Astrocyte (in vitro differentiated cells and primary cell): ENCODE measurements at regions not wholly inside any gene's neighbourhood (a gene's known extent, or its start where the extent isn't known, plus 50 kb on each side); places are given as distances from the start of the nearest gene placed in this dataset.

Source experiments
- DNase-seq: peaks from one replicate; pipeline ENCODE4 v3.0.0-alpha.2; 2010; ENCODE audit warnings: low read depth
- FAIRE-seq: peaks from 2 replicates; lab custom pipeline; 2011; peaks lifted over from hg19 to GRCh38; lab: Jason Lieb, UNC
- H2AFZ ChIP-seq: 2 replicates; pipeline ENCODE4 v1.6.0; 2012; ENCODE audit warnings: low read depth, low read length, inconsistent platforms
- H3K27ac ChIP-seq: 2 replicates; pipeline ENCODE4 v1.5.1; 2011; ENCODE audit warnings: low read depth, low read length, inconsistent platforms
- H3K27me3 ChIP-seq: 2 replicates; pipeline ENCODE4 v1.6.0; 2011; ENCODE audit warnings: low read length, inconsistent platforms; ENCODE audit not compliant: insufficient read depth
- H3K36me3 ChIP-seq: 2 replicates; pipeline ENCODE4 v1.5.1; 2011; ENCODE audit warnings: low read length, inconsistent platforms; ENCODE audit not compliant: insufficient read depth
- H3K4me1 ChIP-seq: 2 replicates; pipeline ENCODE4 v1.5.1; 2011; ENCODE audit warnings: low read length, inconsistent platforms; ENCODE audit not compliant: insufficient read depth
- H3K4me2 ChIP-seq: 2 replicates; pipeline ENCODE4 v1.6.0; 2012; ENCODE audit warnings: low read length, inconsistent platforms
- H3K4me3 ChIP-seq: 2 replicates; pipeline ENCODE4 v1.5.1; 2011; ENCODE audit warnings: low read depth, mild to moderate bottlenecking, low read length, inconsistent platforms; ENCODE audit not compliant: insufficient read depth
- H3K79me2 ChIP-seq: 2 replicates; pipeline ENCODE4 v1.6.0; 2012; ENCODE audit warnings: mild to moderate bottlenecking, low read length, inconsistent platforms; ENCODE audit not compliant: insufficient read depth
- H3K9ac ChIP-seq: 2 replicates; pipeline ENCODE4 v1.6.0; 2012; ENCODE audit warnings: mild to moderate bottlenecking, low read length, inconsistent platforms
- H3K9me3 ChIP-seq: 2 replicates; pipeline ENCODE4 v1.5.1; 2012; ENCODE audit warnings: low read depth, mild to moderate bottlenecking, low read length, inconsistent platforms; ENCODE audit not compliant: insufficient read depth
- H4K20me1 ChIP-seq: 2 replicates; pipeline ENCODE4 v1.6.0; 2012; ENCODE audit warnings: low read length, inconsistent platforms; ENCODE audit not compliant: insufficient read depth
- H3K27ac Mint-ChIP-seq: one replicate; pipeline ENCODE4 v1.8.0; 2021; ENCODE audit warnings: mild to moderate bottlenecking, mixed read lengths; ENCODE audit not compliant: unreplicated experiment
- H3K27me3 Mint-ChIP-seq: one replicate; pipeline ENCODE4 v1.8.0; 2021; ENCODE audit warnings: low read depth, mixed read lengths; ENCODE audit not compliant: unreplicated experiment
- H3K36me3 Mint-ChIP-seq: one replicate; pipeline ENCODE4 v1.8.0; 2021; ENCODE audit warnings: low read depth, mixed read lengths; ENCODE audit not compliant: unreplicated experiment
- H3K4me1 Mint-ChIP-seq: one replicate; pipeline ENCODE4 v1.8.0; 2021; ENCODE audit warnings: low read depth, mixed read lengths; ENCODE audit not compliant: unreplicated experiment
- H3K4me3 Mint-ChIP-seq: one replicate; pipeline ENCODE4 v1.8.0; 2021; ENCODE audit warnings: mild to moderate bottlenecking, moderate library complexity, mixed read lengths; ENCODE audit not compliant: unreplicated experiment
- H3K9me3 Mint-ChIP-seq: one replicate; pipeline ENCODE4 v1.8.0; 2021; ENCODE audit warnings: mild to moderate bottlenecking, mixed read lengths; ENCODE audit not compliant: unreplicated experiment
- EZH2 ChIP-seq: IDR thresholded peaks from 2 replicates; pipeline ENCODE4 v1.6.1; 2012; ENCODE audit warnings: mild to moderate bottlenecking, low read length, inconsistent platforms; ENCODE audit not compliant: insufficient read depth
- TF ChIP-seq, protein P1 (sequence below): IDR thresholded peaks from 2 replicates; pipeline ENCODE4 v1.5.1; 2011; ENCODE audit warnings: low read depth, mild to moderate bottlenecking, inconsistent platforms, low read length, moderate library complexity; ENCODE audit not compliant: insufficient read depth

DNA sequence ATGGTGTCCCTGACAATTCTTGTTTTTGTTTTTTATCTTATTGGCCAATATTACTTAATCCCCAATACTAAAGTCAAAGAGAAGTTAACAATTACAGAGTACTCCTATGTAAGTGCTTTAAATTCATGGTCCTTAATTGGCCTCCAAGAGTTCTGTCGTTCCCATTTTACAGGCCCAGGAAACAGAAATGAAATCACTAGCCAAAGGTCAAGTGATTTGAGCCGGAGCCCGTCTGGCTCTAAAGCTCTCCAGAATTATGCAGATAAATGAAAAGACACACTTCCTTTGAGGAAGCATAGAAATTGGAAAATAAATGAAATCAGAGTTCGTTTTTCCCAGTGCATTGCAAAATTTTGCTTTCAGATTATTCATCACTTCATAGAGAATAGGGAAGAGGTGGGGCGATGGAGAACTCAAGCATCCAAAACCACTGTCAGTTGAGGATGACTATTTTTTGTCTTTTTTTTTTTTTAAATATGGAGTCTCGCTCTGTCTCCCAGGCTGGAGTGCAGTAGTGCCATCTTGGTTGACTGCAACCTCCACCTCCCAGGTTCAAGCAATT is 78.5 kb downstream of the MAP1LC3B2 start:
- Histone ChIP-seq H3K4me2 (no peak overlapping the region), H3K9ac (no peak overlapping the region), H3K27ac (no peak overlapping the region), H3K9me3 (no peaks in the 10 kb centered on the region), H3K4me1 (no peaks in the 10 kb centered on the region), H2AFZ (no peak overlapping the region), H3K79me2 (no peaks in the 10 kb centered on the region), H4K20me1 (no peaks in the 10 kb centered on the region), H3K4me3 (no peak overlapping the region), H3K27me3 (peaks cover 2% of the 10 kb centered on the region), H3K36me3 (no peaks in the 10 kb centered on the region)
- no peaks in the 10 kb centered on the region for H3K36me3 Mint-ChIP-seq
- H3K27ac Mint-ChIP-seq, result no peak overlapping the region
- H3K27me3 Mint-ChIP-seq, result peaks cover 31% of the 10 kb centered on the region
- FAIRE-seq (no peak), DNase-seq (no peak)
- no peak overlapping the region for H3K4me3 Mint-ChIP-seq
- no peaks in the 10 kb centered on the region for H3K9me3 Mint-ChIP-seq
- H3K4me1 Mint-ChIP-seq, result no peaks in the 10 kb centered on the region
- TF ChIP-seq, protein P1, sequence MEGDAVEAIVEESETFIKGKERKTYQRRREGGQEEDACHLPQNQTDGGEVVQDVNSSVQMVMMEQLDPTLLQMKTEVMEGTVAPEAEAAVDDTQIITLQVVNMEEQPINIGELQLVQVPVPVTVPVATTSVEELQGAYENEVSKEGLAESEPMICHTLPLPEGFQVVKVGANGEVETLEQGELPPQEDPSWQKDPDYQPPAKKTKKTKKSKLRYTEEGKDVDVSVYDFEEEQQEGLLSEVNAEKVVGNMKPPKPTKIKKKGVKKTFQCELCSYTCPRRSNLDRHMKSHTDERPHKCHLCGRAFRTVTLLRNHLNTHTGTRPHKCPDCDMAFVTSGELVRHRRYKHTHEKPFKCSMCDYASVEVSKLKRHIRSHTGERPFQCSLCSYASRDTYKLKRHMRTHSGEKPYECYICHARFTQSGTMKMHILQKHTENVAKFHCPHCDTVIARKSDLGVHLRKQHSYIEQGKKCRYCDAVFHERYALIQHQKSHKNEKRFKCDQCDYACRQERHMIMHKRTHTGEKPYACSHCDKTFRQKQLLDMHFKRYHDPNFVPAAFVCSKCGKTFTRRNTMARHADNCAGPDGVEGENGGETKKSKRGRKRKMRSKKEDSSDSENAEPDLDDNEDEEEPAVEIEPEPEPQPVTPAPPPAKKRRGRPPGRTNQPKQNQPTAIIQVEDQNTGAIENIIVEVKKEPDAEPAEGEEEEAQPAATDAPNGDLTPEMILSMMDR, result no peak
- TF ChIP-seq EZH2, result no peak

DNA sequence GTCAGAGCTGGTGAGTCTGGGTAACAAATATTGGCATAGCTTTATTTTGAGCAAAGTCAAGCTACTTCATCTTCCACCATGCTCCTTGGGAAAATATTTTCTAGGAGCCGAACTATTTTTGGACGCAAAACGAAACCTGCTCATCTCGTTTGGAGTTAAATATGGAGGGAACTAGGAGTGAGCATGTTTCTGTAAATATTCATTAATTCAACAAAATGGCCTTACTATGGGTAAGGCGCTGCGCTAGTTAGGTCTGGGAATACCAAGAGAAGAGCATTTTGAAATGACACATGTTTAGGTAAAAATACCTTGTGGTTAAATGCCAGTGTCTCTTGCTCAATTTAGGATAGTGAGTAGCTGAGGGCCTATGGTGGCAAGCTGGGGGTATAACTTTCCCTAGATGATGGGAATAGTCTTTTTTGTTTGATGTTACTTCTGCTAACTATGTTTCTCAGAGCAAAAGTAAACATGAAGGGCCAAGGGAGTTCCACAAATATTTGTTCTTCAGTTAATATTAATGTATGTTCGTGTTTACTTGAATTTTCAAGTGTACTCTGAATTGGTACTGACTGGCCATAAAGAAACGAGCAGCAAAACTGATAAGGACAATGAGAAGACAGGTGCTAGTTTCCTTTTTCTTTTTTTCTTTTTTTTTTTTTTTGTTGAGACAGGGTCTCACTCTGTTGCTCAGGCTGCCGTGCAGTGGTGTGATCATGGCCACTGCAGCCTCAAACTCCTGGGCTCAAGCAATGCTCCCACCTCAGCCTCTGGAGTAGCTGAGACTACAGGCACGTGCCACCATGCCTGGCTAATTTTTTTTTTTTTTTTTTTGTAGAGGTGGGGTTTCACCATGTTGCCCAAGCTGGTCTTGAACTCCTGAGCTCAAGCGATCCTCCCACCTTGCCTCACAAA is 77.7 kb downstream of the MAP1LC3B2 start:
- Mint-ChIP-seq H3K4me1 (no peaks in the 10 kb centered on the region), H3K4me3 (no peak overlapping the region), H3K27me3 (peaks cover 31% of the 10 kb centered on the region), H3K27ac (no peak overlapping the region), H3K36me3 (no peaks in the 10 kb centered on the region), H3K9me3 (no peaks in the 10 kb centered on the region)
- H2AFZ ChIP-seq, result no peak overlapping the region
- no peaks in the 10 kb centered on the region for H3K4me1 ChIP-seq
- H3K4me3 ChIP-seq, result no peak overlapping the region
- peaks cover 4% of the 10 kb centered on the region for H3K27me3 ChIP-seq
- no peaks in the 10 kb centered on the region for H3K79me2 ChIP-seq
- no peak overlapping the region for H3K27ac ChIP-seq
- no peaks in the 10 kb centered on the region for H4K20me1 ChIP-seq
- DNase-seq, result no peak
- no peak overlapping the region for H3K4me2 ChIP-seq
- TF ChIP-seq, protein P1, result no peak
- TF ChIP-seq EZH2, result no peak
- FAIRE-seq, result no peak
- no peak overlapping the region for H3K9ac ChIP-seq
- H3K36me3 ChIP-seq, result no peaks in the 10 kb centered on the region
- H3K9me3 ChIP-seq, result no peaks in the 10 kb centered on the region

DNA sequence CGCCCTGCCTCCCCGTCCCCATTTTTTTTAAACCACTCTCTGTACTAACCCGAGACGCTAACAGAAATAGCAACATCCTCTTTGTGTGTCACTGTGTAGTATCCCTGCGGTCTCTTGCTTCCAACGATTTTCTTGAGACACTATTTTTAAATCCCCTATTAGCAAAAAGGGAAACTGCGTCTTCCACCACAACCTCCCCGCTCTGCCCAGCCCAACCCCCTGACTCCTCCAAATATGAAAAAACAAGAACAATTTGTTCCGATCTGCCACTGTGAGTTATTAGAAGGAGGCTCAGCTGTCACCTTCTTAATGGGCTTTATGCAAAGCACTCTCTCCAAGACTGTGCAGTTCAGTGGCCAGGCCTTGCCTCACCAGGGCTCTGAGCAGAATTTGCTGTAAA is 76.3 kb downstream of the MAP1LC3B2 start:
- no peaks in the 10 kb centered on the region for H4K20me1 ChIP-seq
- Mint-ChIP-seq H3K27ac (no peak overlapping the region), H3K27me3 (peaks cover 31% of the 10 kb centered on the region), H3K36me3 (no peaks in the 10 kb centered on the region), H3K4me3 (no peak overlapping the region), H3K9me3 (no peaks in the 10 kb centered on the region), H3K4me1 (no peaks in the 10 kb centered on the region)
- H3K4me2 ChIP-seq, result no peak overlapping the region
- H3K27ac ChIP-seq, result no peak overlapping the region
- no peak overlapping the region for H3K4me3 ChIP-seq
- H3K36me3 ChIP-seq, result no peaks in the 10 kb centered on the region
- H2AFZ ChIP-seq, result no peak overlapping the region
- no peak overlapping the region for H3K9ac ChIP-seq
- no peak for FAIRE-seq
- no peak for DNase-seq
- TF ChIP-seq, protein P1, result no peak
- TF ChIP-seq EZH2, result no peak
- no peaks in the 10 kb centered on the region for H3K79me2 ChIP-seq
- no peaks in the 10 kb centered on the region for H3K4me1 ChIP-seq
- peaks cover 5% of the 10 kb centered on the region for H3K27me3 ChIP-seq
- no peaks in the 10 kb centered on the region for H3K9me3 ChIP-seq
